H1 (cell line): ENCODE measurements at regions not wholly inside any gene's neighbourhood (a gene's known extent, or its start where the extent isn't known, plus 50 kb on each side); places are given as distances from the start of the nearest gene placed in this dataset.

Experiments used
- HDAC6 ChIP-seq: IDR thresholded peaks from one replicate; pipeline ENCODE4 v1.7.1; 2012; ENCODE audit warnings: low read depth, mild to moderate bottlenecking, inconsistent platforms, low read length, moderate library complexity
- TF ChIP-seq, protein P1 (sequence below): IDR thresholded peaks from 2 replicates; pipeline ENCODE4 v1.6.1; 2011; ENCODE audit warnings: low read depth, mild to moderate bottlenecking, low read length; ENCODE audit not compliant: insufficient read depth

DNA sequence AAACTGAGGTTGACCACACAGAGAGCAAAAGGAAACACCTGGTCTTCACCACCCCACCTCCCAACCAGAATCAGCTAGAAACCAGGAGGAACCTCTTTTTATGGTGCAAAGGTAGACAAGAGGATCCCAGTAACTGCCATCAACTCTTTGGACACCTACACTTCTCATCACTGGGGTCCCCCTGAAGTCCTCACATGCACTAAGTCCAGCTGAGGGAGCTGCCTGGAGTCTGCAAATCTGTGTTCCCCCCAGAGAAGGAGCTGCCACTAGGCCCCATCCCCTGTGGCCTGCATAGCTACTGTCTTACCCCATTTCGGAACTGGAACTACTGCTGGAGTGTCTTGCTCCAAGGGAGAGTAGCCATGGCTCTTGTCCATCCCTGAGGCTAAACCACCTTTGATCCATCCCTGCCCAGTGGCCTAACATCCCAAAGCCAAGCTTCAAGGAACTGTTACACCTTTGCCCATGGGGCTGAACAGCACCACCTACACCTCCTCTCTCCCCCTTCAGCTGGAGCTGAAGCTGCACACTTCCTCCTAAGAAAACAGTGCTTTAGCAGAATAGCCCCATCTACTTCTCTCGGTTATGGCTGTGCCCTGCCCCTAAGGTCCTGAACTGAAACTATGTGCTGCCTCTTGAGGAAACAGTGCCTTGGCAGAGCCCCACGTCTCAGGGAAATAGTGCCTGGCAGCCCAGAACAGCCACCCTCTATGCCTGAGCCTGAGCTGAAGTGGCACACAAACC lies 85.4 kb upstream of the CD53 start (continued):
- TF ChIP-seq HDAC6: no peak
- TF ChIP-seq, protein P1, sequence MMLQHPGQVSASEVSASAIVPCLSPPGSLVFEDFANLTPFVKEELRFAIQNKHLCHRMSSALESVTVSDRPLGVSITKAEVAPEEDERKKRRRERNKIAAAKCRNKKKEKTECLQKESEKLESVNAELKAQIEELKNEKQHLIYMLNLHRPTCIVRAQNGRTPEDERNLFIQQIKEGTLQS: no peak
- TF ChIP-seq, all 59 proteins: peak for 0
